Fibroblast of lung (primary cell): ENCODE measurements at regions not wholly inside any gene's neighbourhood (a gene's known extent, or its start where the extent isn't known, plus 50 kb on each side); places are given as distances from the start of the nearest gene placed in this dataset.

ENCODE experiments used
- DNase-seq, 2 donors: peaks; one replicate each; pipeline versions ENCODE4 v3.0.0 to v3.0.0-alpha.2; 2010; ENCODE audit warnings: low read depth in 2 of 2
- H2AFZ ChIP-seq: 2 replicates; pipeline ENCODE4 v1.5.1; 2012; ENCODE audit warnings: low read length, control low read depth, inconsistent platforms
- H3K27ac ChIP-seq: 2 replicates; pipeline ENCODE4 v1.5.1; 2011; ENCODE audit warnings: low read length, control low read depth; ENCODE audit not compliant: insufficient read depth
- H3K27me3 ChIP-seq: 2 replicates; pipeline ENCODE4 v1.5.1; 2011; ENCODE audit warnings: mild to moderate bottlenecking, low read length; ENCODE audit not compliant: control insufficient read depth, insufficient read depth
- H3K36me3 ChIP-seq: 2 replicates; pipeline ENCODE4 v1.5.1; 2011; ENCODE audit warnings: low read length; ENCODE audit not compliant: control insufficient read depth, insufficient read depth
- H3K4me1 ChIP-seq: 2 replicates; pipeline ENCODE4 v1.5.1; 2011; ENCODE audit warnings: low read length; ENCODE audit not compliant: control insufficient read depth, insufficient read depth; ENCODE audit errors: extremely low read depth
- H3K4me2 ChIP-seq: 2 replicates; pipeline ENCODE4 v1.5.1; 2011; ENCODE audit warnings: low read length, control low read depth; ENCODE audit not compliant: insufficient read depth; ENCODE audit errors: extremely low read depth
- H3K4me3 ChIP-seq, 4 experiments: fragments of 200-600 bp in 1 of 4; sonication (generic) in 1 of 4; replicated peaks in 1 of 4; 2 replicates each; pipeline ENCODE4 v1.5.1; 2011 to 2016; ENCODE audit warnings: low read length in 4 of 4, low read depth in 3 of 4, mild to moderate bottlenecking in 3 of 4, control low read depth in 2 of 4, inconsistent platforms in 1 of 4, mixed read lengths in 1 of 4; ENCODE audit not compliant: insufficient read depth in 1 of 4; ENCODE audit errors: control extremely low read depth in 1 of 4
- H3K79me2 ChIP-seq: 2 replicates; pipeline ENCODE4 v1.5.1; 2012; ENCODE audit warnings: mild to moderate bottlenecking, low read length, inconsistent platforms; ENCODE audit not compliant: control insufficient read depth, insufficient read depth
- H3K9ac ChIP-seq: 2 replicates; pipeline ENCODE4 v1.5.1; 2011; ENCODE audit warnings: mild to moderate bottlenecking, low read length, control low read depth; ENCODE audit not compliant: insufficient read depth
- H3K9me3 ChIP-seq: 2 replicates; pipeline ENCODE4 v1.5.1; 2012; ENCODE audit warnings: low read depth, low read length; ENCODE audit not compliant: control insufficient read depth, insufficient read depth
- H4K20me1 ChIP-seq: 2 replicates; pipeline ENCODE4 v1.5.1; 2011; ENCODE audit warnings: low read length; ENCODE audit not compliant: control insufficient read depth, insufficient read depth; ENCODE audit errors: extremely low read depth
- CTCF ChIP-seq, 2 donors: IDR thresholded peaks in 1 of 2; conservative IDR thresholded peaks in 1 of 2; 1 replicate in 1 of 2; 2 replicates in 1 of 2; pipeline ENCODE4 v1.5.1; 2011 to 2012; ENCODE audit warnings: low read length in 2 of 2, control low read depth in 1 of 2, inconsistent platforms in 1 of 2, low read depth in 1 of 2, mild to moderate bottlenecking in 1 of 2
- EZH2 ChIP-seq: IDR thresholded peaks from 2 replicates; pipeline ENCODE4 v1.5.1; 2012; ENCODE audit warnings: low read length, control low read depth, mild to moderate bottlenecking; ENCODE audit errors: missing control alignments

DNA sequence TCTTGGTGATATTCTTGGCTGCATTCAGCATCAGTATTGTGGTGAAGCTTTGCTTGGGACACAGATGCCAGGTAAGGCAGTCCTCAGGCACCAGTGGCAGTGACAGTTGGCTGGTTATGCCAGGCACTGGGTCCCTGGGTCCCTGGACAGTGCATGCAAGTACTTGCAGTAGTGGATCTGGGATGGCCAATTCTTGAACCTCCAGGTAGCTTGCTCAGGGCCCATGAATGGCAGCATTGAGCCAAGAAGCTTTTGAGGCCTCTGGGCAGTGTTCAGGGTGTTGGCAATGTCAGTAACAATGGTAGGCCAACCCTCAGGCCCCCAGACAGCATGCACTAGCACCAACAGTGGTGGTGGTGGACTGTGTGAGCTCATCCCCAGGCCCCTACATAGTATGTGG, 106.8 kb upstream of the ANXA10 start:
- TF ChIP-seq CTCF (conservative IDR thresholded peaks at IDR 0.05 in 1 of 2, IDR thresholded peaks at IDR 0.05 in 1 of 2; ENCODE audit: low read depth in 1 of 2, low read length in 2 of 2), result no peak
- no peak overlapping the region for H3K4me2 ChIP-seq
- no peaks in the 10 kb centered on the region for H3K4me1 ChIP-seq
- H3K9me3 ChIP-seq, result no peaks in the 10 kb centered on the region
- no peaks in the 10 kb centered on the region for H3K36me3 ChIP-seq
- H3K27me3 ChIP-seq, result no peaks in the 10 kb centered on the region
- no peaks in the 10 kb centered on the region for H3K79me2 ChIP-seq
- H3K9ac ChIP-seq, result no peak overlapping the region
- no peak overlapping the region for H2AFZ ChIP-seq
- no peaks in the 10 kb centered on the region for H4K20me1 ChIP-seq
- H3K27ac ChIP-seq, result no peak overlapping the region
- no peak for DNase-seq
- H3K4me3 ChIP-seq, result no peak overlapping the region

DNA sequence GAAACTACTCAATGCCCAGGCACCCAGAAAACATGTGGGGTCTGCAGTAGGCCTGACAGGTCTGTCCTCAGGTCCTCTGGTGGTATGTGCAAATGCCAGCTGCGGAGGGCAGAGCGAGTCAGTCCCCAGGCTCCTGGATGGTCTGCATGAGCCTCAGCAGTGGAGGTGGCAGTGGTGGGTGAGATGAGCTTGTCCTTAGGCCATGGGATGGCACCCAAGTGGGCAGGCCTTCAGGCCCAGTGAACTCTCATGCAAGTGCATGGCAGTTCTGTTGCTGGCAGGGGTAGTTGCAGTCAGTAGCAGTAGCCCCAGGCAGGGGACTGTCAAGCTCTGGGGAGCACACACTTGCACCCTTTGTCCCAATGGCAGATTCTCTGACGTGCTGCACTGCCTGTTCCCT, 106.3 kb upstream of the ANXA10 start:
- H3K9me3 ChIP-seq, result no peaks in the 10 kb centered on the region
- no peak overlapping the region for H3K27ac ChIP-seq
- H4K20me1 ChIP-seq, result no peaks in the 10 kb centered on the region
- no peaks in the 10 kb centered on the region for H3K27me3 ChIP-seq
- no peaks in the 10 kb centered on the region for H3K79me2 ChIP-seq
- H3K9ac ChIP-seq, result no peak overlapping the region
- TF ChIP-seq EZH2 (no peak), CTCF (conservative IDR thresholded peaks at IDR 0.05 in 1 of 2, IDR thresholded peaks at IDR 0.05 in 1 of 2; ENCODE audit: low read depth in 1 of 2, low read length in 2 of 2) (no peak)
- H3K4me3 ChIP-seq, result no peak overlapping the region
- no peak overlapping the region for H3K4me2 ChIP-seq
- no peaks in the 10 kb centered on the region for H3K4me1 ChIP-seq
- no peak for DNase-seq
- no peaks in the 10 kb centered on the region for H3K36me3 ChIP-seq
- H2AFZ ChIP-seq, result no peak overlapping the region

GRCh38 chr4:167987285-167987684, 105.1 kb upstream of the ANXA10 start:
- Histone ChIP-seq H3K36me3 (no peaks in the 10 kb centered on the region), H3K4me3 (no peak overlapping the region), H3K27me3 (no peaks in the 10 kb centered on the region), H4K20me1 (no peaks in the 10 kb centered on the region), H3K79me2 (no peaks in the 10 kb centered on the region), H2AFZ (no peak overlapping the region), H3K9me3 (no peaks in the 10 kb centered on the region), H3K27ac (no peak overlapping the region), H3K4me1 (no peaks in the 10 kb centered on the region), H3K4me2 (no peak overlapping the region), H3K9ac (no peak overlapping the region)
- TF ChIP-seq EZH2, result no peak
- no peak for TF ChIP-seq CTCF (conservative IDR thresholded peaks at IDR 0.05 in 1 of 2, IDR thresholded peaks at IDR 0.05 in 1 of 2; ENCODE audit: low read depth in 1 of 2, low read length in 2 of 2)
- no peak for DNase-seq
